ENCODE measurements at regions not wholly inside any gene's neighbourhood (a gene's known extent, or its start where the extent isn't known, plus 50 kb on each side); places are given as distances from the start of the nearest gene placed in this dataset.

- TF ChIP-seq EZH2phosphoT487 (IDR thresholded peaks at IDR 0.05; ENCODE audit: insufficient read depth, low read depth) = no peak
- TF ChIP-seq EZH2 (IDR thresholded peaks at IDR 0.05; ENCODE audit: insufficient read depth, poor library complexity, severe bottlenecking) = no peak
Observed at GRCh38 chr6:8195040-8195713, 92.8 kb upstream of the EEF1E1 start.
